PC-9 (cell line): ENCODE measurements at regions not wholly inside any gene's neighbourhood (a gene's known extent, or its start where the extent isn't known, plus 50 kb on each side); places are given as distances from the start of the nearest gene placed in this dataset.

Source experiments
- BruUV-seq: library from RNA; stranded (reverse); fragments of 400-500 nt; replicated peaks from 2 replicates; lab custom pipeline; 2021; lab: Mats Ljungman, UMichigan
- CTCF ChIA-PET: fragments of 300-600 bp; sonication (Branson Sonifier 250); formaldehyde crosslinking; loops from one replicate; lab custom pipeline; 2022; ENCODE audit warnings: antibody characterized with exemption; lab: Charles Lee
- POLR2A ChIA-PET: fragments of 300-600 bp; sonication (Branson Sonifier 250); formaldehyde crosslinking; loops from one replicate; lab custom pipeline; 2022; ENCODE audit warnings: antibody characterized with exemption; ENCODE audit not compliant: unreplicated experiment; lab: Charles Lee
- DNase-seq, 2 experiments: peaks; one replicate each; pipeline versions ENCODE4 v3.0.0 to v3.0.0-alpha.2; 2015 to 2022; ENCODE audit warnings: mixed read lengths in 1 of 2
- H2AFZ ChIP-seq: fragments of 200-600 bp; sonication (generic); 2 replicates; pipeline ENCODE4 v1.8.1; 2017; ENCODE audit warnings: antibody characterized with exemption
- H3F3A ChIP-seq: fragments of 200-600 bp; sonication (generic); 2 replicates; pipeline ENCODE4 v1.8.1; 2017; ENCODE audit warnings: antibody characterized with exemption, mild to moderate bottlenecking, low read depth; ENCODE audit not compliant: insufficient read depth
- H3K27ac ChIP-seq: fragments of 200-600 bp; sonication (generic); 2 replicates; pipeline ENCODE4 v1.6.1; 2016; ENCODE audit warnings: mixed run types
- H3K27me3 ChIP-seq: fragments of 200-600 bp; sonication (generic); 2 replicates; pipeline ENCODE4 v1.6.1; 2016; ENCODE audit warnings: low read depth, mixed run types; ENCODE audit not compliant: insufficient read depth
- H3K36me3 ChIP-seq: fragments of 200-600 bp; sonication (generic); 2 replicates; pipeline ENCODE4 v1.6.1; 2016; ENCODE audit warnings: low read depth, mixed run types
- H3K4me1 ChIP-seq: fragments of 200-600 bp; sonication (generic); replicated peaks from 2 replicates; pipeline ENCODE4 v1.6.1; 2016; ENCODE audit warnings: mixed run types; ENCODE audit not compliant: insufficient read depth
- H3K4me2 ChIP-seq: fragments of 200-600 bp; sonication (generic); 2 replicates; pipeline ENCODE4 v1.6.1; 2017; ENCODE audit warnings: mixed run types
- H3K4me3 ChIP-seq: fragments of 200-600 bp; sonication (generic); 2 replicates; pipeline ENCODE4 v1.6.1; 2016; ENCODE audit warnings: mixed run types
- H3K79me2 ChIP-seq: fragments of 200-600 bp; sonication (generic); 2 replicates; pipeline ENCODE4 v1.6.1; 2017; ENCODE audit warnings: low read depth, mixed run types
- H3K9me2 ChIP-seq: fragments of 200-600 bp; sonication (generic); 2 replicates; pipeline ENCODE4 v1.8.1; 2017; ENCODE audit warnings: mild to moderate bottlenecking; ENCODE audit not compliant: insufficient read depth
- H3K9me3 ChIP-seq: fragments of 200-600 bp; sonication (generic); 2 replicates; pipeline ENCODE4 v1.8.1; 2016; ENCODE audit warnings: low read depth; ENCODE audit not compliant: insufficient read depth
- H4K20me1 ChIP-seq: fragments of 200-600 bp; sonication (generic); 2 replicates; pipeline ENCODE4 v1.8.1; 2017; ENCODE audit not compliant: insufficient read depth
- CTCF ChIP-seq: fragments of 200-600 bp; sonication (generic); conservative IDR thresholded peaks from 2 replicates; pipeline ENCODE4 v1.6.1; 2017; ENCODE audit warnings: mixed run types, antibody characterized with exemption, mild to moderate bottlenecking, moderate library complexity
- EZH2 ChIP-seq: fragments of 200-600 bp; sonication (generic); IDR thresholded peaks from 2 replicates; pipeline ENCODE4 v1.8.0; 2017; ENCODE audit warnings: antibody characterized with exemption, low read depth
- intact Hi-C: fragments of 100-400 bp; cut with micrococcal nuclease; formaldehyde crosslinking; loops from one replicate; pipeline ENCODE4 v1.10.0; 2022; ENCODE audit not compliant: unreplicated experiment

GRCh38 chr15:29570121-29570947 is 251.9 kb downstream of the TJP1 start:
- intact Hi-C loops, result no loop called here
- Histone ChIP-seq H4K20me1 (no peaks in the 10 kb centered on the region), H2AFZ (no peak overlapping the region), H3K79me2 (no peaks in the 10 kb centered on the region), H3K4me1 (no peaks in the 10 kb centered on the region), H3K27ac (no peak overlapping the region), H3K36me3 (no peaks in the 10 kb centered on the region), H3K9me3 (no peaks in the 10 kb centered on the region), H3F3A (no peaks in the 10 kb centered on the region), H3K9me2 (no peaks in the 10 kb centered on the region), H3K4me3 (no peak overlapping the region), H3K27me3 (no peaks in the 10 kb centered on the region), H3K4me2 (no peak overlapping the region)
- TF ChIP-seq CTCF (no peak), EZH2 (no peak)
- no TSS peak for BruUV-seq
- CTCF ChIA-PET, result no interaction called here
- DNase-seq, result no peak
- POLR2A ChIA-PET, result no interaction called here

- CTCF ChIA-PET, result no interaction called here
- intact Hi-C loops, result no loop called here
- DNase-seq, result no peak
- H3K36me3 ChIP-seq, result no peaks in the 10 kb centered on the region
- no peak for TF ChIP-seq CTCF
- TF ChIP-seq EZH2, result no peak
- H3K4me2 ChIP-seq, result no peak overlapping the region
- no peaks in the 10 kb centered on the region for H3K79me2 ChIP-seq
- H2AFZ ChIP-seq, result no peak overlapping the region
- no peaks in the 10 kb centered on the region for H3K9me3 ChIP-seq
- POLR2A ChIA-PET, result no interaction called here
- no peaks in the 10 kb centered on the region for H3F3A ChIP-seq
- no peaks in the 10 kb centered on the region for H3K9me2 ChIP-seq
- no peak overlapping the region for H3K4me3 ChIP-seq
- no peaks in the 10 kb centered on the region for H3K4me1 ChIP-seq
- no TSS peak for BruUV-seq
- H3K27me3 ChIP-seq, result no peaks in the 10 kb centered on the region
- no peak overlapping the region for H3K27ac ChIP-seq
- H4K20me1 ChIP-seq, result no peaks in the 10 kb centered on the region
Observed at GRCh38 chr15:29569533-29570092, 252.7 kb downstream of the TJP1 start.

GRCh38 chr15:29568840-29569532 is 253.3 kb downstream of the TJP1 start:
- H3K36me3 ChIP-seq, result no peaks in the 10 kb centered on the region
- no peak overlapping the region for H2AFZ ChIP-seq
- intact Hi-C loops, result no loop called here
- no peak overlapping the region for H3K27ac ChIP-seq
- no peaks in the 10 kb centered on the region for H3K9me3 ChIP-seq
- H4K20me1 ChIP-seq, result no peaks in the 10 kb centered on the region
- no peaks in the 10 kb centered on the region for H3K9me2 ChIP-seq
- CTCF ChIA-PET, result no interaction called here
- no peak overlapping the region for H3K4me2 ChIP-seq
- TF ChIP-seq CTCF (no peak), EZH2 (no peak)
- DNase-seq, result no peak
- no peak overlapping the region for H3K4me3 ChIP-seq
- POLR2A ChIA-PET, result no interaction called here
- no TSS peak for BruUV-seq
- no peaks in the 10 kb centered on the region for H3K27me3 ChIP-seq
- H3K79me2 ChIP-seq, result no peaks in the 10 kb centered on the region
- no peaks in the 10 kb centered on the region for H3F3A ChIP-seq
- no peaks in the 10 kb centered on the region for H3K4me1 ChIP-seq
